IPS DF 4.7 (cell line): ENCODE measurements at regions not wholly inside any gene's neighbourhood (a gene's known extent, or its start where the extent isn't known, plus 50 kb on each side); places are given as distances from the start of the nearest gene placed in this dataset.
"Not testable (repeated sequence)": the region's sequence is repeated elsewhere in the genome, so short reads cannot be mapped to it uniquely, and the experiment has no call there.

Experiments used
- DNase-seq: peaks from one replicate; pipeline ENCODE4 v3.0.0-alpha.2; 2013; ENCODE audit warnings: low spot score; ENCODE audit errors: extremely low read depth

DNA sequence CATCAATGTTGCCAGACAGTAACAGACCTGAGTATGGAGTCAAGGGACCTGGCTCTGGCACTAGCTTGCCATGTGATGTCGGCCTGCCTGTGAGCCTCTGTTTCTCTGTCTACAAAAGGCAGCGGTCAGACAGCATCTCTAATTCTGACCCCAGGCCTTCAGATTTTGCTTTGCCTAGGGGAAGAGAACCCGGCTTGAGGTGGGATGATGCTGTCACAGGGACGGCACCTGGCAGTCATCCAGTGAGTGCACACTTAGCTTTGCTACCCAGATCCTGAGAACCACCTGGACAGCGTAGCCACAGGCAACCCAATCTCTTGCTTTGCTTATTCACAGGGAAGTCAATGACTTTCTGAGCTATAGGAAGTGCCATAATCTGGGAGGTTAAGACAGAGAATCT is 135.2 kb upstream of the SALL1 start:
- DNase-seq, result no peak

DNA sequence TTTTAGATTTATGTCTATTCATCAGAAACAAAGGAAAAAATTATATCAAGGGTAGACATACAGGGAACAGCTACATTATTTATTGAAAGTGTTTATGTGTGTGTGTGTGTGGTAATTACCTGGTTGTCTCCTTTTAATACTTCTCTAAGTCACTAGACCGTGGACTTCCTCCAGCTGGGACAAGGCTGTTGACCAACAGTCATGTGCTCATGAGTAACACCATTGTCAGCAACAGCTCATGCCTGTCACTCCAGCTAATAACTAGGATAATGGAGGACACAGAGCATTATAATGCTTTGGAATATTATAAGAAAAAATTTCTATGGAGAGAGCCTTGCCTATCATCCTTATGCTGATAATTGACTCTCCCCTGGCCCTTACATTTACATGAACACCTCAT is 125.3 kb upstream of the SALL1 start:
- no peak for DNase-seq

DNA sequence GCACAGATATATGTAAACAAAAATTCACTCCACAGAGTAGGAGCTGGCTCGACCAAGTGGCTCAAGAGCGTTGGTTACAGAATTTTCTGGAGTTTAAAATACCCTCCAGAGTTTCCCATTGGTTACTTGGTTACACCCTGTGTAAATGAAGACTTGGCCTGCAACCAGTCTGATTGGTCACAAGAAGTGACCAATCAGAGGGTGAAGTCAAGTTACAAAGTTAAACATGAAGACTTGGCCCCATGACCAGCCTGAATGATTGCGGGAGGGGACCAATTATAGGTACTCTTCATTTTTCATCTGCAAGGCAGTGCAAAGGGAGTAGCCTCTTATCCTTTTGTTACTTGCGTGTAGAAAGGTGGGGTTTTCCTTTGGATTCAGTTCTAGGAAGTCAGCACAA is 121.3 kb upstream of the SALL1 start:
- DNase-seq, result no peak

DNA sequence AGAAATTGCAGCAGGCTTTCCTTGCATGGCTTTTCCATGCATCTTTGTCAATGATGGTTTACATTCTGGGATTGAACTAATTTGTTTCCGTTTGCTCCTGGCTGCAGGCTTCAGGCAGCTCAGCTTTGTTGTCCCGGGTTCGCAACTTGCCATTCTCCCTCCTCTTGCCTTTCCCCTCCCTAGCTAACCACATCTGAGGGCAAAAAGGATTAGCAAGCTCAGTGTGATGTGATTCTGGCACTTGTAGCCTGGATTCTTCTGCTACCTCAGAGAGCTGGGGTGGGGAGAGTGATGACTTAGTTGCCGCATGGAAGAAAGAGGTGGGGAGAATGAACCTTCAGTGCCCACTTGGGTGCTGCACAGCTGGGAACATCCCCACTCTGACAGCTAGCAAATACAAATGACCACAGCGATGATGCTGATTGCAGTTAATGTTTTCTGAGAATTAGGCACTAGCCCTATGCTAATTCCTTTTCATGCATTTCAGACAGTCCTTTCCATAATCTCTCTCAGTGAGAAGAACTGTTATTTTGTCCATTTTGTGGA is 120.2 kb upstream of the SALL1 start:
- no peak for DNase-seq

DNA sequence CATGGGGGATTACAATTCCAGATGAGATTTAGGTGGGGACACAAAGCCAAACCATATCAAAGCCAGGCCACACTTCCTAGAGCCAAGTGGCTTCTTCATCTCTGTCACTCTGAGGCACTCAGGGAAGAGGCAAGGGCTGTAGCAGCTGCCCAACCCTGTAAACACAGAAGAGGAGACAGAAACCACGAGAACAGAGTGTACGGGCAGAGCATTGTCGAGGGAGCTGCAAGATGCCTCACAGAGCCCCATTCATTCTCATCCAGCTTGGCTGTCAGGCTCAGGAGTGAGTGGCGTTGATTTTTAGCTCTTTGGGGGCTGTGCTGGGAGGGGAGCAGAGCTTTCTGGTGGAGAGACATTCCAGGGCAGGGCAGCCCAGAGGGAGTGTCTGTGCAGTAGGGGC is 117.2 kb upstream of the SALL1 start:
- no peak for DNase-seq

DNA sequence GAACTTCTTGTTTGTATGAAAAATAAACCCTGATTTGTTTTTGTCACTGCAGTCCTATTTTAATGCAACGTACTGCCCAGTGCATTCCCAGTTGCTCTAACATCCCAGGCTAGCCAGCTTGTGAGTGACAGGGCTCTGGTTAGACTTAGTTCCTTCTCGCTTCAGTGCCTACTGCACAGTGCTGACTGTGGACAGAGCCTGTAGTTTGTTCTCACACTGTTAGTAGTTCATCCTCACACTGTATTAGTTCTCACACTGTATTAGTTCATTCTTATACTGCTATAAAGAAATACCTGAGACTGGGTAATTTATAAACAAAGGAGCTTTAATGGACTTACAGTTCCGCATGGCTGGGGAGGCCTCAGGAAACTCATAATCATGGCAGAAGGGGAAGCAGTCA is 116.6 kb upstream of the SALL1 start:
- no peak for DNase-seq

DNA sequence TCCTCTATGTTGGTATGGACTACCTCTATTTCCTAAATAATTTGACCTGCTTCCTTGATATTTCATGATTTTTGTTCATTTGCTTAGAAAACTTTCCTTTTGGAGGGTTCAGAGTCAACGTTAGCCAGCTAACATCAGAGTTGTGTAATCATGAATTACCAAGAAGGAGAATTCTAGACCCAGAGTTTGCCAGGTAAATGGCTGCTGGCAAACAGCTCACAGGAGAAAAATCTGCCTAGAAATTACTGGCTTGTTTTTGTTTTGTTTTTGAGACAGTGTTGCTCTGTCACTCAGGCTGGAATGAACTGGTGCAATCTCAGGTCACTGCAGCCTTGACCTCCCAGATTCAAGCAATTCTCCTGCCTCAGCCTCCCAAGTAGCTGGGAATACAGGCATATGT is 111.4 kb upstream of the SALL1 start:
- no peak for DNase-seq

DNA sequence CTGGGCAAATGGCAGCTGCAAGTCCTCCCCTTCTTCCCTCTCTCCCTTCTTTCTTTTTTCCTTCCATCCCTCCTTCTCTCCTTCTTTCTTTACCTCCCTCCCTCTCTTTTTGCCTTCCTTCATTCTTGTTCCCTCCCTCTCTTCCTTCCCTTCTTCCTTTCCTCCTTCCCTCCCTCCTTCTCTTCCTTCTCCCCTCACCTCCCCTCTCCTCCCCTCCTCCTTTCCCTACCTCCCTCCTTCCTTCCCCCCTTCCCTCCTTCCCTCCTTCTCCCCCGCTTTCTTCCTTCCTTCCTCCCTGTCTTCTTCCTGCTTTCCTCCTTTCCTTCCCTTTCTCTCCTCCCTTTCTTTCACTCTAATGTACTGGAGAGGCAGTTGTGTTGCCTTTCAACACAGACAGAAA is 110.8 kb upstream of the SALL1 start:
- DNase-seq, result no peak

DNA sequence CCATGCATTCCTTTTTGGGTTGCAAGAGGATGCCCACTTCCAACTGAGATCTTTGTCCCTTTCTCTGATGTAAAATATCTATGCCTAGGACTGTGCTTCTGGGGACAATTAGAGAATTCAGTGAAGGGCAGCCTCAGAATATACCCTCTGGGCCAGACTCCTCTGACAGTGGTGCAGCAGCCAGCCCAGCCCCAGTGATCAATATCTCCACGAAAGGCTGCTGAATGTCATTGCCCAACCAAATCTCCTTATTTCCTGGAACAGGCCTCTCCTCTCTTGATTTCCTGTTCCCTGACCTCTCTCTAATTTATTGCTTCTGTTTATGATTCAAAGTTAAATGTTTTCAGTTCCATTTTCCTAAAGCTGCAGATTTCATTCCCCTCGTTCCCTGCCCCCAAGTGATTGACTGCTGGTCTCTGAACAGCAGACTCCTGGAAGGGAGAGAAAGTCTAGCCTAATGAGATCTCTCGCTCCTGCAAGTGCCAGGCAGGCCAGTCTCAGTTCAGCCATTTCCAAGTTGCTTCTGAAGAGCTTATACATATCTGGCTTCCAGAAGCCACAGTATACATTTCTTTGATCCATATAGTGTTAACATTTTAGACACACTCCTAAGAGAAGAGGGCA is 104.4 kb upstream of the SALL1 start:
- no peak for DNase-seq

DNA sequence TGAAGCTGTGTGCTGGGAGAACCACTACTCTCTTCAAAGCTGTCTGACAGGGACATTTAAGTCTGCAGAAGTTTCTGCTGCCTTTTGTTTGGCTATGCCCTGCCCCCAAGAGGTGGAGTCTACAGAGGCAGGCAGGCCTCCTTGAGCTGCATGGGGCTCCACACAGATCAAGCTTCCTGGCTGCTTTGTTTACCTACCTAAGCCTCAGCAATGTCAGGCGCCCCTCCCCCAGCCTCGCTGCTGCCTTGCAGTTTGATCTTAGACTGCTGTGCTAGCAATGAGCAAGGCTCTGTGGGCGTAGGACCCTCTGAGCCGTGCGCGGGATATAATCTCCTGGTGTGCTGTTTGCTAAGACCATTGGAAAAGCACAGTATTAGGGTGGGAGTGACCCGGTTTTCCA is 103.3 kb upstream of the SALL1 start:
- DNase-seq, result not testable (repeated sequence)

DNA sequence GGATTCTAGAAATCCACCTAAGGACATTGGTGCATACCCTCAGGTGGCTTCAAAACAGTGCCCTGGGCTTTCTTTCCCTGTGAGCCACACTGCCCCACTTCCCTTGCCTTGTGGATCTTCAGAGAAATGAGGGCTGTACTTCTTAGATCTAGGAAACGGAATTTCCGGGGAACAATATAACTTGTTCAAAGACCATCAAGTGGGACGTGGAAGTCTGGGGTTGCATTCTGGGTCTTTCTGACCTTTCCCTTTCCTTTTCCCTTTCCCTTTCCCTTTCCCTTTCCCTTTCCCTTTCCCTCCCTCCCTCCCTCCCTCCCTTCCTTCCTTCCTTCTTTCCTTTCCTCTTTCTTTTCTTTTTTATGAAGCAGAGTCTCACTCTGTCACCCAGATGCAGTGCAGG is 97.1 kb upstream of the SALL1 start:
- no peak for DNase-seq

DNA sequence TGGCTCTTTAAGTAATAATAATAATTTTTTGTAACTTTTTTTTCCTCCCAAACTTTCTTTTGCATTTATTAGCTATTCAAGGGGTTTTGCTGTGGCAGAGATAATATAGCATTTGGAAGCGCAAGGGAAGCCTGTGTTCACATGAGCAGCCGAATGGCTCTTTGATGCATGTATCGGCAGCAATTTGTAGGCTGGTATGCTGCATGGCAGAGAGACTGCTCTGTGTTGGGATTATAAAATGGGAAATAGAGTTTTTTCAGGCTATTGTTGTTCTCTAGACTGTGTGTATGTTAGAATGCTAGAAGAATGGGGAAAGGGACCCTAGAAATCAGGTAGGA is 94.6 kb upstream of the SALL1 start:
- no peak for DNase-seq

DNA sequence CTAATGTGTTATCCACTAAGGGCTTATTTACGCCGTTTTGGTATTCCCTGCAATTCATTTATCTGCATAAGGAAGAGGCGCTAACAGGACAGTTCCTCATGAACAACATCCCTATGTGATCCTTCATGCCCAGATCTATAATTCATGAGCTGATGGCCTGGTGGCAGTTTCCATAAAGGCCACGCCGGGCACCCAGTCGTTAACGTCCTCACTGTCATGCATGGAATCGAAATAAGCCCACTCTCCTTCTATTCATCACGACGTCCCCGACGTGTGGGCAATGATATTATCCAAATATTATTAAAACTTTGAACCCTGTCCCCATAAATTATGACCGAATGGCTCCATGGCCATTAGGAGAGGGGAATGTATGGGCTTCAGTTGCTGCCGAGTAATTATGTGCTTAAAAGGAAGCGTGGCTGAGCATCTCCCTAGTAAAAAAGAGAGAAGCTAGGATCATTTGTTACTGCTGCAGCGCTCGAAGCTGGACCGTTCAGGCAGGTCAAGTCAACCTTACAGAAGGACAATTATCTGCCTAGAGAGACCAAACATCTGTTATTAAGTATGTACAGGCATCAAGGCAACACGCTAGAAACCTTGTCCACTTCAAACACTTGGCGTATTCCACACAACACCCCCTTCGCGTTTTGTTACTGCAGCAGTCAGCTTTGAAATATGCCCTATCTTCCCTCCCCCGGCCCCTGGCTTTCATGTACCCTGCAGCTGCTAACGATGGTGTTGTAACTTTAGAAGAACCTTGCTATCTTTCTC is 94.0 kb upstream of the SALL1 start:
- no peak for DNase-seq

DNA sequence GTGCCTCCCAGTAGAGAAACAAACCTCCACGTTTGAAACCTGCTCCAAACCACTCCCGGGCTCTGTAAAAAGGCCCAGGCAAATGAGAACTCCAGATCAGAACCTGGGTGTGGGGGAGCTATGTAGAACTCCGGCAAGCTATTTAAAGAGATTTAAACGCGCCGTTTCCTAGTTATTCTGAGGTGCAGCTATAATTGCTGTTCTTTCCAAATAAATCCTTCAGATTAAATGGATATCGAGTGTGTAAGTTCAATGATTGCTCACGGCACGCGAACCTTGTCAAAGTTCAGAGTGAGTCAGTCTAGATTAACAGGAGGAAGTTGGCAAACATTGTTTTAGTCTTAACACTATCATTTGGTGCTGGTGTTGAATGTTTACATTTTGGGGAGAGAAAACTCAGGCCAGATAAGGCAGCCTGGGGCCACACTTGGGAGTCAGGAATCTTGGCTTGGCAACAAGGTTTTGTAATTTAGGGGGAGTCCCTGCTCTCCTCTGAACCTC is 92.9 kb upstream of the SALL1 start:
- no peak for DNase-seq

DNA sequence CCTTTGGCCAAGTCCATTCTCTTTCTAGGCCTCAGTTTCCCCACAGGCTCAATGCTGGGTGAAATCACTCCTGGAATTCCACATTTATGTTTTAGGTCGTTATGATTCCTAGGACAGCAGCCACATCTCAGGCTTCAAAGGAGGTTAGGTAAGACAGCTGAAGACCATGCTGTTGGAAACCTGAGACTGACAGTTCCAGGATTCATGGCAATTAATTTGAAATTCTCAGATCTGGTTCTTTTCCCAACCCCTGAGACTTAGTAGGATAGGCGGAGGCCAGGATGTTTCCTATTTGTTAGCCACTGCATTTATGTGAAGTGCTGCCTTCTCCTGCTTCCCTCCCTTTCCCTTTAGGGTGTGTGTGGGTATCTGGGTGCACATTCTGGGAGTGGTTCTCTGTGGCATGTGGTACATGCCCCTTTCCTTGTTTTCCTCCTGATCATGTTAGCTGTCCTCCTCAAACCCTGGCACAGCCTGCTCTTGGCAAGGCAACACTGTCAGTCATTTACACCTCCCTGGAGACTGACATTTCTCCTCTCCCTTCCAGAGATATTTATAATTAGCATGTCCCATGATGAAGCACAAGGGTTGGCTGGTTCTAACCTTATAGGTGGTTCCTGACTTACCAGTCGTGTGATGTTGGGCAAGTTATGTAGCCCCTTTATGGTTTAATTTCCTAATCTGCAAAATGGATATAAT is 91.4 kb upstream of the SALL1 start:
- DNase-seq, result no peak

DNA sequence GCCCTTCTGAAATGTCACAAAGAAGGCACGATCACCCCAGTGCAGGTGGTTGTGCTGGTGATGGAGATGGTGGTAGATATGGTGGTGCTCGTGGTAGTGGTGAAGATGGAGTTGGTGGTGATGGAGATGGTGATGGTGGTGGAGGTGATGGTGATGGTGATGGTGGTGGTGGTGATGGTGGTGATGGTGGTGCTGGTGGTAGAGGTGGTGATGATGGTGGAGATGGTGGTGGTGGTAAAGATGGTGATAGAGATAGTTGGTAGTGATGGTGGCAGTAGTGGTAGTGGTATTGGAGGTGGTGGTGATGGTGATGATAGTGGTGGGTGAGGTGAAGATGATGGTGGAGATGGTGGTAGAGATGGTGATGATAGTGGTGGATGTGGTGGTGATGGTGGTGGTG is 88.1 kb upstream of the SALL1 start:
- no peak for DNase-seq

DNA sequence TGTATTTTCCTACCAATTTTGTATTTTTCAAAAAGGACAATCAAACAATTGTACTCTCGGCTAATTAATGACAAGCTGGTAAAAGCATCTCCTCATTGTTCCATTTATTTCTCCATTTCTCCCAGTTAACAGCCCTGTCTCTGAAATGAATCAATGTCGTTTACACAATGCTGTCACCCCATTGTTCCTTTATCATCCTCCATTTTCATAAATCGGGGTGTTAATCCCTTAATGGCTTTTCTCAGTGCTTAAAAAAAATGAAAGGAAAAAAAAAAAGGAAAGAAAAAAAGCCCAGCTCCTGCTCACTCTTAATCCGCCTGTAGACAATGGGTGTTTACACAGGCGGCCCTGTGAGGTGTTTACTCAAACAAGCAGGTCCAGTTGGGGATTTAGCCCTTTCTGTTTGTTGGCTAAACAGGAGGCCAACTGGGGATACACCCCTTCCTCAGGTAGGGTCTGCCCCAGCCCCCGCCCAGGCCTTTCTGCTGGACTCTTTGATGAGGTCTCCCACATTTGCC is 86.8 kb upstream of the SALL1 start:
- no peak for DNase-seq

DNA sequence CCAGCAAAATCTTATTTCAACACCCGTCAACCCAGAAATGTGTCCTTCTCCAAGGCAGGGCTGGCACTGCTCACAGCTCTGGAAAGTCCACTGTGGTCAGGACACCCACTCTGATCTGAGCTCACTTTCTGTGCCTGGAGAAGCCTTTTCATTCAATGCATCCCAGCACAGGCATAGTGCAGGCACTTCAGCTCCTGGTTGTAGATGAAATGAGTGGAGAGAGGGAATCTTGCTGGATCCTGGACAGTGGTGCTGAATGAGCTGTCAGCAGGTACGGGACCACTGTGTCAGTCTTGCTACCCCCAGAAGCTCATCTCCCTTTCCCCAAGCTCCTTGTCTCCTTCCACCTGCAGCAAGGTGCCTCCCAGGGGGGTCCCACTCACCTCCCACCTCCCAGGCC is 86.1 kb upstream of the SALL1 start:
- DNase-seq, result no peak

DNA sequence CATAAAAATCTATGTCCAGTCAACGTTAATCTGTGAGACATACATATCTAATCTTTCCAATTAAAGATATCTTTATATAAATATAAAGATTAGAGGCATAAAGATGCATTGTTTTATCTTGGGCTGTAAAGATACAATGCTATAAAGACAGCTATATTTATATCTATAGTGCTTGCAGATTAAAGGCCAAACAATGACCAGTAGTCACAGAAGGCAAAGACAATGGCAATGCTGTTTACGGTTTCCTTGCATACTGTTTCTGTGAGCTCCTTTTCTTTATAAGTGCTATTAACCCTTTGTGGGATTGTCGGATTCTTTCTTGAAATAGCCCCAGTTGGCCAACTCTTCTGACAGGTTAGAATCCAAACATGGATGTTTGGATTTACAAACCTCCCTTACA is 85.5 kb upstream of the SALL1 start:
- DNase-seq, result no peak

DNA sequence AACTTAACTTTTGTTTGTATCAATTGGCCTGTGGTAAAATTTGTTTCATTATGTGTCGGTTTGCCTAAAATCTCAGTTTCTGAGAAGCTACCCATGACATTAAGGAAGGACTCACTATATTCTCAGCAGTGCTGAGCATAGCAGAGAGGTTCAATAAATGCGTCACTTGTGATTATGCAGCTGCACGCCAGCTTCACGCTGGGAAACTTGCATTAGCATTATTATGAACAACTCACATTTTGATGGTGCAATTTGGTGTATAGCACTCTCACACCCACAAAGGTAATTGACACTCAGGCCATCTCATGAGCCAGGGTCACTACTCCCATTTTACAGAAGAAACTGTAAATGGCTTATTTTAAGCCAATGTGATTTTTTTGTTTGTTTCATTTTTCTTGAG is 80.6 kb upstream of the SALL1 start:
- no peak for DNase-seq

DNA sequence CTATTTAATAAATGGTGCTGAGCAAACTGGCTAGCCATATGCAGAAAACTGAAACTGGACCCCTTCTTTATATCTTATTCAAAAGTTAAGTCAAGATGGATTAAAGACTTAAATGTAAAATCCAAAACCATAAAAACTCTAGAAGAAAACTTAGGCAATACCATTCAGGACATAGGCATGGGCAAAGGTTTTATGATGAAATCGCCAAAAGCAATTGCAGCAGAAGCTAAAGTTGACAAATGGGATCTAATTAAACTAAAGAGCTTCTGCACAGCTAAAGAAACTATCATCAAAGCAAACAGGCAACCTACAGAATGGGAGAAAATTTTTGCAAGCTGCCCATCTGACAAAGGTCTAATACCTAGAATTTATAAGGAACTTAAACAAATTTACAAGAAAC is 79.0 kb upstream of the SALL1 start:
- DNase-seq, result not testable (repeated sequence)

DNA sequence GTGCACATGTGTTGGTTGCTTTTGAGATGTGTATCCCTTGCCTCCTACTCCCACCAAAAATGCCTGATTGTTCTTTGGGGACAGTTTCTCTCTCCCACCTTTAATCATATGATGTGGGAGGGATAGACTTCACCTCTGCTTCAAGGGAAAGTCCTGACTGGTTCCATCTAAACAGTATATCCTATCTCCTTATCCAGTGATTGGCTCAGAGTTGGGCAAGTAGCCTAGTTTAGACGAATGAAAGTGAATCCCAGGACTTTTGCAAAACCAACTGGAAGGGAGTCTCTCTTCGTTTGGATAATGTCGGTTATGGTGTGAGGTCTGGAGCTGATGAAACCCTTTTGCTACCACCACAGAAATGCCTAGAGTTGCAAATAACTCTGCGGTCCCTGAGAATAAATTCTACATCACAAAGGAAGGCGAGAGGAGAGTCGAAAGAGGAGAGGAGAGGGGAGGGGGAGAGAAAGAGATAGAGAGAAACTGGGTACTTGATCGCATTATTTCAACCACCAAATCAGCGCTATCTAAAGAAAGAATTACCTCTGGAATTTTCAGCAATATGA is 77.1 kb upstream of the SALL1 start:
- no peak for DNase-seq
